ENCODE measurements at regions not wholly inside any gene's neighbourhood (a gene's known extent, or its start where the extent isn't known, plus 50 kb on each side); places are given as distances from the start of the nearest gene placed in this dataset.

- Histone ChIP-seq H3K9me3 (no peaks in the 10 kb centered on the region), H3K4me1 (no peaks in the 10 kb centered on the region), H3K27ac (no peak overlapping the region), H3K27me3 (no peaks in the 10 kb centered on the region), H3K36me3 (no peaks in the 10 kb centered on the region), H3K4me3 (no peak overlapping the region)
- no peak for DNase-seq
- intact Hi-C loops (cut with DNase I; ENCODE audit: low total_unique reads): no loop called here
- no peak for TF ChIP-seq POLR2A (IDR thresholded peaks at IDR 0.05)
- TF ChIP-seq, protein P1, sequence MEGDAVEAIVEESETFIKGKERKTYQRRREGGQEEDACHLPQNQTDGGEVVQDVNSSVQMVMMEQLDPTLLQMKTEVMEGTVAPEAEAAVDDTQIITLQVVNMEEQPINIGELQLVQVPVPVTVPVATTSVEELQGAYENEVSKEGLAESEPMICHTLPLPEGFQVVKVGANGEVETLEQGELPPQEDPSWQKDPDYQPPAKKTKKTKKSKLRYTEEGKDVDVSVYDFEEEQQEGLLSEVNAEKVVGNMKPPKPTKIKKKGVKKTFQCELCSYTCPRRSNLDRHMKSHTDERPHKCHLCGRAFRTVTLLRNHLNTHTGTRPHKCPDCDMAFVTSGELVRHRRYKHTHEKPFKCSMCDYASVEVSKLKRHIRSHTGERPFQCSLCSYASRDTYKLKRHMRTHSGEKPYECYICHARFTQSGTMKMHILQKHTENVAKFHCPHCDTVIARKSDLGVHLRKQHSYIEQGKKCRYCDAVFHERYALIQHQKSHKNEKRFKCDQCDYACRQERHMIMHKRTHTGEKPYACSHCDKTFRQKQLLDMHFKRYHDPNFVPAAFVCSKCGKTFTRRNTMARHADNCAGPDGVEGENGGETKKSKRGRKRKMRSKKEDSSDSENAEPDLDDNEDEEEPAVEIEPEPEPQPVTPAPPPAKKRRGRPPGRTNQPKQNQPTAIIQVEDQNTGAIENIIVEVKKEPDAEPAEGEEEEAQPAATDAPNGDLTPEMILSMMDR (IDR thresholded peaks at IDR 0.05): no peak
These were observed 686.0 kb downstream of the PDHA2 start for GRCh38 chr4:96525898-96526297.

GRCh38 chr4:96526625-96527024 is 686.7 kb downstream of the PDHA2 start:
- Histone ChIP-seq H3K27me3 (no peaks in the 10 kb centered on the region), H3K4me3 (no peak overlapping the region), H3K9me3 (no peaks in the 10 kb centered on the region), H3K4me1 (no peaks in the 10 kb centered on the region), H3K36me3 (no peaks in the 10 kb centered on the region), H3K27ac (no peak overlapping the region)
- no peak for DNase-seq
- intact Hi-C loops (cut with DNase I; ENCODE audit: low total_unique reads): no loop called here
- TF ChIP-seq POLR2A (IDR thresholded peaks at IDR 0.05): no peak
- TF ChIP-seq, protein P1 (IDR thresholded peaks at IDR 0.05): no peak

DNA sequence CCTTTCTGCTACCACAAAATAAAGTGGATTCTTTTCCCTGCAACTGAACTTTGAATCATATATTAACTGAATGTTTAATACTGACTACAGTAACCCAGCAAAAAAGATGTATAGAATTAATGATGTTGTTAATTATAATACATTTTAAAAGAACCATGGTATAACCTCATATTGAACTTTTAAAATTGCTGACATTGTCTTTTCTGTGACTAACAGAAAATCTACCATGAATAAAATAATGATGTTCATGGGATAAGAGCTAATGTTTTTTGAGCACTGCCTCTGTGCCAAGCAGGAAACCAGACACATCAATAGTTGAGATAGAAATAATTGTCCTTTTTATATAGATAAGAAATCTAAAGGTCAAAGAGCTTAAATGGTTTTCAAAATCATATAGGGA is 691.9 kb downstream of the PDHA2 start:
- Histone ChIP-seq H3K36me3 (no peaks in the 10 kb centered on the region), H3K27ac (no peak overlapping the region), H3K9me3 (no peaks in the 10 kb centered on the region), H3K27me3 (no peaks in the 10 kb centered on the region), H3K4me3 (no peak overlapping the region), H3K4me1 (no peaks in the 10 kb centered on the region)
- intact Hi-C loops (cut with DNase I; ENCODE audit: low total_unique reads): no loop called here
- DNase-seq: no peak
- no peak for TF ChIP-seq POLR2A (IDR thresholded peaks at IDR 0.05)
- TF ChIP-seq, protein P1 (IDR thresholded peaks at IDR 0.05): no peak

GRCh38 chr4:96543346-96543745 is 703.5 kb downstream of the PDHA2 start:
- Histone ChIP-seq H3K9me3 (no peaks in the 10 kb centered on the region), H3K4me1 (no peaks in the 10 kb centered on the region), H3K27me3 (no peaks in the 10 kb centered on the region), H3K4me3 (no peak overlapping the region), H3K36me3 (no peaks in the 10 kb centered on the region), H3K27ac (no peak overlapping the region)
- intact Hi-C loops (cut with DNase I; ENCODE audit: low total_unique reads): no loop called here
- TF ChIP-seq POLR2A (IDR thresholded peaks at IDR 0.05): no peak
- TF ChIP-seq, protein P1 (IDR thresholded peaks at IDR 0.05): no peak
- DNase-seq: no peak

DNA sequence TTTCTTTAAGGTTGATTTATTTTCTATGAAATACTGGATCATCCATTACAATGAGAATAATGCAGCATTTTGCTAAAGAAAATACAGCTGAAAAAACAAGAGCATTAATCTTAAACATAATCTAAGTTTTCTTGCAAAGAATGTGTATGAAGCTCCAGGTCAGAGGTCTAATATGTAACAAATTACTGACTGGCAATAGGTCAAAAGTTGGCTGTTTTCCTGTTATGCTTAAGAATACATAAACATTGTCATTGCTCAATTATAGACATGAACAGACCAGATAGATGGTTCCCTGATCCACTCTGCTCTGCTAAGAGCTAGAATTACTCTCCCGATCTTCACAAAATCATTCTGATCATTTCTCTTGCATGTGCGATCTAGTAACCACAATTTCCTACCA is 718.6 kb downstream of the PDHA2 start:
- H3K27me3 ChIP-seq: no peaks in the 10 kb centered on the region
- TF ChIP-seq, protein P1 (IDR thresholded peaks at IDR 0.05): no peak
- no peak for TF ChIP-seq POLR2A (IDR thresholded peaks at IDR 0.05)
- no peaks in the 10 kb centered on the region for H3K36me3 ChIP-seq
- DNase-seq: no peak
- H3K27ac ChIP-seq: no peak overlapping the region
- H3K4me1 ChIP-seq: no peaks in the 10 kb centered on the region
- H3K9me3 ChIP-seq: no peaks in the 10 kb centered on the region
- no peak overlapping the region for H3K4me3 ChIP-seq
- intact Hi-C loops (cut with DNase I; ENCODE audit: low total_unique reads): no loop called here
